ENCODE measurements at regions not wholly inside any gene's neighbourhood (a gene's known extent, or its start where the extent isn't known, plus 50 kb on each side); places are given as distances from the start of the nearest gene placed in this dataset.

DNA sequence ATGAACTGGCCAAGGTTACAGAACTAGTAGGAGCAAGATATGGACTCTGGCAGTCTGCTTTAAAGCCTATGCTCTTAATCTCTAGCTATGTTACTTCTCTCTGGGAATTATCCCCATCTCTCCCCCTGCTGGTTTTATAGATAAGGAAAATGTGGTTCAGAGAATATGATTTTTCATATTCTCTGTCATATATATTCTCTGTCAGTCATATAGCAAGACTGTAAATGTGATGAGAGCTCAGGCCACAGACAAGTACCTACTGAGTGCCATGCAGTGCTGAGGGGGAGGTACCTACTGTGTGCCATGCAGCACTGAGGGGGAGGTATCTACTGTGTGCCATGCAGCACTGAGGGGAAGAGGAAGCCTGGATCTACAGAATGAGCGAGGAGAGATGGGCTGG is 220.3 kb upstream of the FGGY start (continued):
- TF ChIP-seq, protein P1, sequence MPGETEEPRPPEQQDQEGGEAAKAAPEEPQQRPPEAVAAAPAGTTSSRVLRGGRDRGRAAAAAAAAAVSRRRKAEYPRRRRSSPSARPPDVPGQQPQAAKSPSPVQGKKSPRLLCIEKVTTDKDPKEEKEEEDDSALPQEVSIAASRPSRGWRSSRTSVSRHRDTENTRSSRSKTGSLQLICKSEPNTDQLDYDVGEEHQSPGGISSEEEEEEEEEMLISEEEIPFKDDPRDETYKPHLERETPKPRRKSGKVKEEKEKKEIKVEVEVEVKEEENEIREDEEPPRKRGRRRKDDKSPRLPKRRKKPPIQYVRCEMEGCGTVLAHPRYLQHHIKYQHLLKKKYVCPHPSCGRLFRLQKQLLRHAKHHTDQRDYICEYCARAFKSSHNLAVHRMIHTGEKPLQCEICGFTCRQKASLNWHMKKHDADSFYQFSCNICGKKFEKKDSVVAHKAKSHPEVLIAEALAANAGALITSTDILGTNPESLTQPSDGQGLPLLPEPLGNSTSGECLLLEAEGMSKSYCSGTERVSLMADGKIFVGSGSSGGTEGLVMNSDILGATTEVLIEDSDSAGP (CRISPR knock-in tag; IDR thresholded peaks at IDR 0.05): no peak
- no peak for TF ChIP-seq RREB1 (CRISPR knock-in tag; IDR thresholded peaks at IDR 0.05)
- no peak for TF ChIP-seq POLR2B (IDR thresholded peaks at IDR 0.05; ENCODE audit: low read depth, partially characterized antibody)
- no peak for TF ChIP-seq MYBL2 (IDR thresholded peaks at IDR 0.05; ENCODE audit: low read depth)
- no peak for TF ChIP-seq MYBL2 (CRISPR knock-in tag; IDR thresholded peaks at IDR 0.05; ENCODE audit: borderline replicate concordance)
- no peak for TF ChIP-seq ZSCAN32 (CRISPR knock-in tag; IDR thresholded peaks at IDR 0.05)
- no peak for TF ChIP-seq HEY1 (CRISPR knock-in tag; IDR thresholded peaks at IDR 0.05; ENCODE audit: borderline replicate concordance)
- TF ChIP-seq ARNT (IDR thresholded peaks at IDR 0.05): no peak
- TF ChIP-seq, protein P2, sequence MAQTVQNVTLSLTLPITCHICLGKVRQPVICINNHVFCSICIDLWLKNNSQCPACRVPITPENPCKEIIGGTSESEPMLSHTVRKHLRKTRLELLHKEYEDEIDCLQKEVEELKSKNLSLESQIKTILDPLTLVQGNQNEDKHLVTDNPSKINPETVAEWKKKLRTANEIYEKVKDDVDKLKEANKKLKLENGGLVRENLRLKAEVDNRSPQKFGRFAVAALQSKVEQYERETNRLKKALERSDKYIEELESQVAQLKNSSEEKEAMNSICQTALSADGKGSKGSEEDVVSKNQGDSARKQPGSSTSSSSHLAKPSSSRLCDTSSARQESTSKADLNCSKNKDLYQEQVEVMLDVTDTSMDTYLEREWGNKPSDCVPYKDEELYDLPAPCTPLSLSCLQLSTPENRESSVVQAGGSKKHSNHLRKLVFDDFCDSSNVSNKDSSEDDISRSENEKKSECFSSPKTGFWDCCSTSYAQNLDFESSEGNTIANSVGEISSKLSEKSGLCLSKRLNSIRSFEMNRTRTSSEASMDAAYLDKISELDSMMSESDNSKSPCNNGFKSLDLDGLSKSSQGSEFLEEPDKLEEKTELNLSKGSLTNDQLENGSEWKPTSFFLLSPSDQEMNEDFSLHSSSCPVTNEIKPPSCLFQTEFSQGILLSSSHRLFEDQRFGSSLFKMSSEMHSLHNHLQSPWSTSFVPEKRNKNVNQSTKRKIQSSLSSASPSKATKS (CRISPR knock-in tag; IDR thresholded peaks at IDR 0.05): no peak
- TF ChIP-seq SMARCC2 (IDR thresholded peaks at IDR 0.05; ENCODE audit: low read depth): 0 out of 2 replicates have a peak, but pooled peaks have one; percentile 48
- peak; percentile 21 for TF ChIP-seq HDAC3 (IDR thresholded peaks at IDR 0.05; ENCODE audit: borderline replicate concordance, partially characterized antibody)
- TF ChIP-seq ZNF644 (tag; IDR thresholded peaks at IDR 0.05; ENCODE audit: low read depth): no peak
- TF ChIP-seq HMG20B (CRISPR knock-in tag; IDR thresholded peaks at IDR 0.05): no peak
- TF ChIP-seq ATF1 (CRISPR knock-in tag; IDR thresholded peaks at IDR 0.05): no peak
- TF ChIP-seq ATF1 (tag; IDR thresholded peaks at IDR 0.05): no peak
- TF ChIP-seq PURB (CRISPR knock-in tag; IDR thresholded peaks at IDR 0.05; ENCODE audit: low read depth): no peak
- 0 out of 2 replicates have a peak, but pooled peaks have one; percentile 24 for TF ChIP-seq LEF1 (IDR thresholded peaks at IDR 0.05)
- no peak for TF ChIP-seq FOXJ3 (CRISPR knock-in tag; IDR thresholded peaks at IDR 0.05)
- peak; percentile 53 for TF ChIP-seq VEZF1 (CRISPR knock-in tag; IDR thresholded peaks at IDR 0.05)
- TF ChIP-seq KLF16 (IDR thresholded peaks at IDR 0.05): peak; percentile 70
- TF ChIP-seq NCOR1 (IDR thresholded peaks at IDR 0.05): peak; percentile 73
